ENCODE measurements at regions not wholly inside any gene's neighbourhood (a gene's known extent, or its start where the extent isn't known, plus 50 kb on each side); places are given as distances from the start of the nearest gene placed in this dataset.

DNA sequence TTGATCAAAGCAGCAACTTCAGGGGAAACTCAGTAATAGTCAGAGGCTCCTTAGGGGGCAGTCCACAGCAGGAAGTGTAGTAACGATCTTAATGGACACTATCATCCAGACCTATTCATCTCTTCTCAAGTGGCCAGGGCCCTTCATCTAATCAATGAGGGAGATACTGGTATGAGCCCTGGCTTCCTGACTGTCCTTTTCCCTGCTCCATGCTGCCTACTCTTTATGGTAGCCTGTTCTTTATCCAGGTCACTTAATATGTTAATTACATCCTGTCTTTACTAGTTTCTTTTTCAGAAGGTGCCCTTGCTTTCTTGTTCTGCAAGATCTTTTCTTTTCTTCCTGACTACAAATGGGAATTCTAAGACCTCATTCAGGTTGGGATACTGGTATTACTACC lies 197.1 kb downstream of the CAVIN4 start:
- TF ChIP-seq, protein P1, sequence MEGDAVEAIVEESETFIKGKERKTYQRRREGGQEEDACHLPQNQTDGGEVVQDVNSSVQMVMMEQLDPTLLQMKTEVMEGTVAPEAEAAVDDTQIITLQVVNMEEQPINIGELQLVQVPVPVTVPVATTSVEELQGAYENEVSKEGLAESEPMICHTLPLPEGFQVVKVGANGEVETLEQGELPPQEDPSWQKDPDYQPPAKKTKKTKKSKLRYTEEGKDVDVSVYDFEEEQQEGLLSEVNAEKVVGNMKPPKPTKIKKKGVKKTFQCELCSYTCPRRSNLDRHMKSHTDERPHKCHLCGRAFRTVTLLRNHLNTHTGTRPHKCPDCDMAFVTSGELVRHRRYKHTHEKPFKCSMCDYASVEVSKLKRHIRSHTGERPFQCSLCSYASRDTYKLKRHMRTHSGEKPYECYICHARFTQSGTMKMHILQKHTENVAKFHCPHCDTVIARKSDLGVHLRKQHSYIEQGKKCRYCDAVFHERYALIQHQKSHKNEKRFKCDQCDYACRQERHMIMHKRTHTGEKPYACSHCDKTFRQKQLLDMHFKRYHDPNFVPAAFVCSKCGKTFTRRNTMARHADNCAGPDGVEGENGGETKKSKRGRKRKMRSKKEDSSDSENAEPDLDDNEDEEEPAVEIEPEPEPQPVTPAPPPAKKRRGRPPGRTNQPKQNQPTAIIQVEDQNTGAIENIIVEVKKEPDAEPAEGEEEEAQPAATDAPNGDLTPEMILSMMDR (IDR thresholded peaks at IDR 0.05; ENCODE audit: insufficient read depth, low read length, poor library complexity, severe bottlenecking): no peak
- no peak for TF ChIP-seq EZH2phosphoT487 (conservative IDR thresholded peaks at IDR 0.05; ENCODE audit: low read length)

All from SU-DHL-6 (cell line).